22Rv1 (cell line): ENCODE measurements at regions not wholly inside any gene's neighbourhood (a gene's known extent, or its start where the extent isn't known, plus 50 kb on each side); places are given as distances from the start of the nearest gene placed in this dataset.
"Not testable (repeated sequence)": the region's sequence is repeated elsewhere in the genome, so short reads cannot be mapped to it uniquely, and the experiment has no call there.

Experiments used
- H3K27ac ChIP-seq: fragments of 450-650 bp; 2 replicates; pipeline ENCODE4 v1.5.1; 2017
- ZFX ChIP-seq: fragments of 450-650 bp; IDR thresholded peaks from 2 replicates; pipeline ENCODE4 v1.6.1; 2017; ENCODE audit warnings: antibody characterized with exemption, borderline replicate concordance
- TF ChIP-seq, protein P1 (sequence below): fragments of 450-650 bp; IDR thresholded peaks from 2 replicates; pipeline ENCODE4 v1.5.1; 2017; ENCODE audit warnings: mild to moderate bottlenecking

DNA sequence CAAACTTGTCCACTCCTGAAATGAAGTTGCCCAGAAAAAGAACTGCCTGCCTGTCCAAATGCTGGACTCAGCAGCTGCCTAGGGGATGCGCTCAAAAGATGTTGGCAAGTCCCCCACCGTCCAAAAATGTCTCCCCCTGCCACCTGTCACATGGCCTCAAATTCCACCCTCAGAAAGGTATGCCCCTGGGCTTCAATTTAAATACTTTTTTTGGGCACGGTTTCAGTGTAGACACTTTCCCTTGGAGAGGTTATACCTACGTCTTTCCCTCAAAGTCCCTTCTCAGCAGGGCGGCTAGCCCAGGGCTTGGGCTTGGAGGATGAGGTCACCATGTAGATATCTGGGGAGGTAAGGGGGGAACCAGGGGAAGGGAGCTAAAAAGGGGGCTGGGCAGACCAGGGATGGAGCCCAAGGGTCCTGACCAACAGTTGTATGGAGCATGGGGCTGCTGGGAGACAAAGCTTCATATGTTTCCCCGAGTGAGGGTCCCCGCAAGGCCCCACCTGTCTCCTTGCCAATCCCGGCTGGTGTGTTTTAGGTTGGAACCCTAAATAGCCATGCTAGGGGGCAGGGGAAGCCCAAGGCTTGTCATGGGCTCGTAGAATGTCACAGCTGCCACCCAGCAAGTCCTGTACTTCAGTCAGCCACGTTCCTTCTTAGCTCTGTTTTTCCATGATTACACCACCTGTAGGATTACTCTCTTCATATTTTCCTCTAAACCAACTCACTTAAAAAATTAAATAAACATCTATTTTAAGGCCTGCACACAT, 131.2 kb upstream of the TBX3 start:
- H3K27ac ChIP-seq: no peak overlapping the region
- TF ChIP-seq, protein P1, sequence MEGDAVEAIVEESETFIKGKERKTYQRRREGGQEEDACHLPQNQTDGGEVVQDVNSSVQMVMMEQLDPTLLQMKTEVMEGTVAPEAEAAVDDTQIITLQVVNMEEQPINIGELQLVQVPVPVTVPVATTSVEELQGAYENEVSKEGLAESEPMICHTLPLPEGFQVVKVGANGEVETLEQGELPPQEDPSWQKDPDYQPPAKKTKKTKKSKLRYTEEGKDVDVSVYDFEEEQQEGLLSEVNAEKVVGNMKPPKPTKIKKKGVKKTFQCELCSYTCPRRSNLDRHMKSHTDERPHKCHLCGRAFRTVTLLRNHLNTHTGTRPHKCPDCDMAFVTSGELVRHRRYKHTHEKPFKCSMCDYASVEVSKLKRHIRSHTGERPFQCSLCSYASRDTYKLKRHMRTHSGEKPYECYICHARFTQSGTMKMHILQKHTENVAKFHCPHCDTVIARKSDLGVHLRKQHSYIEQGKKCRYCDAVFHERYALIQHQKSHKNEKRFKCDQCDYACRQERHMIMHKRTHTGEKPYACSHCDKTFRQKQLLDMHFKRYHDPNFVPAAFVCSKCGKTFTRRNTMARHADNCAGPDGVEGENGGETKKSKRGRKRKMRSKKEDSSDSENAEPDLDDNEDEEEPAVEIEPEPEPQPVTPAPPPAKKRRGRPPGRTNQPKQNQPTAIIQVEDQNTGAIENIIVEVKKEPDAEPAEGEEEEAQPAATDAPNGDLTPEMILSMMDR: no peak

DNA sequence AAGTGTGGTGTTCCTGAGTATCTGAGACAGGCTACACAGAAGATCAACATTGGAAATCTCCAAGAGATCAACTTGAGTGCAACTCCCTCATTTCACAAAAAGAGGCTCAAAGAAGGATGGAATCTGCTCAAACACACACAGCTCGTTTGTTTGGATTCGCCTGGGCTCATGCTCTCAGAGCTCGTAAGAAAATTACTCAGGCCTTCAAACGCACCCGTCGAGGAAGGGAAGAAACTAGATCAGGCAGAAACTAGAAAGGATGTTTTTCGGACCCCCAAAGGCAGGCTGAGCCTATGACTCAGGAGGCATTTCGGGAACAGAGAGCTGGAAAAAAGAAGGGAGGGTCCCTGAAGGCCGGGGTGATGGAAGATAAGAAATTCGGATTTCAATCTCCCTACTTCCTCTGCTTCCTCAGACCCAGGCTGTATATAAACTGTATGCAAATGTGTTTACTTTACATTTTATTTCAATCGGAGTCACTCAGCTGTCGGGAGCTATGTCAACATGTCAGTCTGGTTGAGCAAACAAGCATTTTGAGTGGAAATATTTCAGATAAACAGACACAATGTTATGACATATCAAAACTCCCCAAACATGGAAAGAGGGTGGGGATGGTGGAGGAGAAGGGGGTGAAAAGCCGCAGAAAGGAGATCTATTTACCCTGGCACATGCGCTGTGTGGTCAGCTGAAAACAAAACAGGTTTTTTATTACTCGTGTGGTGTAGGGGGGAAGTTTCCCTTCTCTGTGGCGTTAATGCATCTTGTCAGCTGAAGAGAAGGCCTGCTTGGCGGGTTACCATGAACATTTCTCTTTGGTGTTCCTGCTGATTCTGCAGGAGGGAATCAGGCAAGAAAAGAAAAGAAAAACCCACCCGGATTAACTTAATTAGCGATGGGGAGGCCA, 129.1 kb upstream of the TBX3 start:
- H3K27ac ChIP-seq: peak overlapping the region; percentile 43
- TF ChIP-seq ZFX: no peak
- TF ChIP-seq, protein P1: no peak

DNA sequence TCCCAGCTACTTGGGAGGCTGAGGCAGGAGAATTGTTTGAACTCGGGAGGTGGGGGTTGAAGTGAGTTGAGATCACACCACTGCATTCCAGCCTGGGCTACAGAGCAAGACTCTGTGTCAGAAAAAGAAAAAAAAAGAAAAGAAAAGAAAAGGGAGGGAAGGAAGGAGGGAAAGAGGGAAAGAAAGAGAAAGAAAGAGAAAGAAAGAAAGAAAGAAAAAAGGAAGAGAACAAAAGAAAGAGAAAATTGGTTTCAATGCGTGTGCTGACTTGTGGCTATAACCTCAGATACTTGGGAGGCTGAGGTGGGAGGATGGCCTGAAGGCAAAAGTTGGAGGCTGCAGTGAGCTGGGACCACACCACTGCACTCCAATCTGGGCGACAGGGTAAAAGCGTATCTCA, 128.4 kb upstream of the TBX3 start:
- peak overlapping the region; percentile 43 for H3K27ac ChIP-seq
- TF ChIP-seq, protein P1: no peak
- no peak for TF ChIP-seq ZFX

DNA sequence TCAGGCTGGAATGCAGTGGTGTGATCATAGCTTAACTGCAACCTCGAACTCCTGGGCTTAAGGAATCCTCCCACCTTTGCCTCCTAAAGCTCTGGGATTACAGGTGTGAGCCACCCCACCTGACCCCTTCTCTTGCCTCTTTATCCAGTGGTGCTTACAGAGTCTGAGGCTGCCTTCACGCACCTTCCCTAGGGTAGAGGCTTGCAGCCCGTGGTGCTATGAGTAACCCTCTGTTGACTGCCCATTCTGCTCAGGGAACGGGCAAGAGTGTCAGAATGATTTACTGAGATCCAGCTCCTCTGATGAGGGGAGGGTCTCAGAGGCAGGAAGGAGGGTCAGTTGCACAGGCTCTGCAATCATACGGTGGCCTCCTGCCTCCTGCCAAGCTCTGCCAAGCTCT, 125.1 kb upstream of the TBX3 start:
- H3K27ac ChIP-seq: no peak overlapping the region
- TF ChIP-seq, protein P1: no peak
- no peak for TF ChIP-seq ZFX

DNA sequence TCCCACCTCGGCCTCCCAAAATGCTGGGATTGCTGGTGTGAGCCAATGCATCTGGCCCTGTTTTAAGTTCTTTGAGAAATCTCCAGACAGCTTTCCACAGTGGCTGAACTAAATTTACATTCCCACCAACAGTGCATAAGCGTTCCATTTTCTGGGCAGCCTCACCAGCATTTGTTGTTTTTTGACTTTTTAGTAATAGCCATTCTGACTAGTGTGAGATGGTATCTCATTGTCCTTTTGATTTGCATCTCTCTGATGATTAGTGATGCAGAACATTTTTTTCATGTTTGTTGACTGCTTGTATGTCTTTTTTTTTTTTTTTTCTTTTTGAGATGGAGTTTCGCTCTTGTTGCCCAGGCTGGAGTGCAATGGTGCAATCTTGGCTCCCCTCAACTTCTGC, 117.4 kb upstream of the TBX3 start:
- H3K27ac ChIP-seq: not testable (repeated sequence)

DNA sequence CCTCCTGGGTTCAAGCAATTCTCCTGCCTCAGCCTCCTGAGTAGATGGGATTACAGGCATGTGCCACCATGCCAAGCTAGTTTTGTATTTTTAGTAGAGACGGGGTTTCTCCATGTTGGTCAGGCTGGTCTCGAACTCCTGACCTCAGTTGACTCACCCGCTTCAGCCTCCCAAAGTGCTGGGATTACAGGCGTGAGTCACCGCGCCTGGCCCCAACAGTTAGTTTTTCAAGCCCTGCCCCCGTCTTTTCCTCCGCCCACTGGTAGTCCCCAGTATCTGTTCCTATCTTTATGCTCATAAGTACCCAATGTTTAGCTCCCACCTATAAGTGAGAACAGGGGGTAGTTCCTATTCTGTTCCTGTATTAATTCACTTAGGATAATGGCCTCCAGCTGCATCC, 116.6 kb upstream of the TBX3 start:
- not testable (repeated sequence) for H3K27ac ChIP-seq

DNA sequence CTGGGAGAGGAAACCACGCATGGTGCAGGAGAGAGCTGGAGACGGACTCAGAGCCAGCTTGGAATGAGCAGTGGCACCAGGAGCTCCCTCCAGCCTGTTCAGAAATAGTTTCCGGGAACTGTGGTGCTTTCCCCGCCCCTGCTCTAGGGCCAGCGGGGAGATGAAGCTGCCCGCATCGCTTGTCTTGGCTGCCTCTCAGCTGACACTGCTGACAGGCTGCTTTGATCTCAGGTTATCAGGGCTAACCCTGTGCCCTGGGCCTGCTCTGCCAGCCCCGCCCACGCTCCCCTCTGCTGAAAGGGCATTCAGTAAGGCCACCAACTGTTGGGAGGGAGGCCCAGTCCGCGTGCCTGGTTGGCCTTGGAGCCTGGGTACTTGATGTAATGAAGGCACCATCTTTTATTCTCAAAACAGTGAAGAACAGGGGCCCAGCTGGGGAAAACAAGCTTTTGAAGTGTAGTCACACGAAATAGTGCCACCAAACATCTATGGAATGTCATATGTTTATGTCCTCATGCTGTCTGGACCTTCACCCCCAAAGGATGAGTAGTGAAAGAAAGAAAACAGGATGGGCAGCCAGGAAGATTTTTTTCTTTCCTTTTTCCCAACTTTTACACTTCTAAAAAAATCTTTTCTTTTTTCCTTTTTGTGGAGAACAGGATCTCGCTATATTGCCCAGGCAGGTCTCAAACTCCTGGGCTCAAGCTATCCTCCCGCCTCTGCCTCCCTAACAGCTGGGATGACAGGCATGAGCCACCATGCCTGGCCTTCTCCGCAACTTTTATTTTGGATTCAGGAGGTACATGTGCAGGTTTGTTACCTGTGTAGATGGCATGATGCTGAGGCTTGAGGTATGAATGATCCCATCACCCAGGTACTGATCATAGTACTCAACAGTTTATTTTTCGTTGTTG, 115.9 kb upstream of the TBX3 start:
- H3K27ac ChIP-seq: no peak overlapping the region
- TF ChIP-seq ZFX: no peak
- TF ChIP-seq, protein P1: no peak
